MCF 10A (cell line): ENCODE measurements at regions not wholly inside any gene's neighbourhood (a gene's known extent, or its start where the extent isn't known, plus 50 kb on each side); places are given as distances from the start of the nearest gene placed in this dataset.

ENCODE experiments used
- BruUV-seq: library from RNA; stranded (reverse); fragments of 400-500 nt; replicated peaks from 2 replicates; lab custom pipeline; 2021; lab: Mats Ljungman, UMichigan
- CTCF ChIA-PET: fragments of 300-600 bp; sonication (Branson Sonifier 250); formaldehyde crosslinking; extraction: SDS; loops from one replicate; lab custom pipeline; 2021; ENCODE audit warnings: antibody characterized with exemption, inconsistent platforms; lab: Yijun Ruan, JAX
- POLR2A ChIA-PET: fragments of 300-600, 350-650 bp; sonication (Branson Sonifier 250); formaldehyde crosslinking; extraction: SDS; loops from one replicate; lab custom pipeline; 2020; ENCODE audit warnings: antibody characterized with exemption, inconsistent platforms; lab: Yijun Ruan, JAX
- DNase-seq: peaks from one replicate; pipeline ENCODE4 v3.0.0-alpha.2; 2018; ENCODE audit not compliant: unreplicated experiment
- H3K27ac Mint-ChIP-seq: one replicate; pipeline ENCODE4 v1.8.0; 2022; ENCODE audit warnings: mild to moderate bottlenecking, low read depth, mixed read lengths; ENCODE audit not compliant: unreplicated experiment
- H3K27me3 Mint-ChIP-seq: one replicate; pipeline ENCODE4 v1.8.0; 2022; ENCODE audit warnings: mixed read lengths; ENCODE audit not compliant: insufficient read depth, unreplicated experiment
- H3K36me3 Mint-ChIP-seq: one replicate; pipeline ENCODE4 v1.8.0; 2022; ENCODE audit warnings: mild to moderate bottlenecking, moderate library complexity, mixed read lengths; ENCODE audit not compliant: insufficient read depth, unreplicated experiment
- H3K4me1 Mint-ChIP-seq: one replicate; pipeline ENCODE4 v1.8.0; 2022; ENCODE audit warnings: mixed read lengths; ENCODE audit not compliant: insufficient read depth, unreplicated experiment
- H3K4me3 Mint-ChIP-seq: one replicate; pipeline ENCODE4 v1.8.0; 2022; ENCODE audit warnings: mild to moderate bottlenecking, moderate library complexity, mixed read lengths; ENCODE audit not compliant: unreplicated experiment
- H3K9me3 Mint-ChIP-seq: one replicate; pipeline ENCODE4 v1.8.0; 2022; ENCODE audit warnings: mixed read lengths; ENCODE audit not compliant: unreplicated experiment
- intact Hi-C: fragments of 100-400 bp; cut with micrococcal nuclease; formaldehyde crosslinking; loops from 2 replicates; pipeline ENCODE4 v1.14.1; 2022
- TF ChIP-seq, protein P1 (sequence below): fragments of 200-600 bp; IDR thresholded peaks from one replicate; pipeline ENCODE4 v1.8.0; 2022; ENCODE audit warnings: antibody characterized with exemption, mild to moderate bottlenecking; ENCODE audit not compliant: unreplicated experiment

DNA sequence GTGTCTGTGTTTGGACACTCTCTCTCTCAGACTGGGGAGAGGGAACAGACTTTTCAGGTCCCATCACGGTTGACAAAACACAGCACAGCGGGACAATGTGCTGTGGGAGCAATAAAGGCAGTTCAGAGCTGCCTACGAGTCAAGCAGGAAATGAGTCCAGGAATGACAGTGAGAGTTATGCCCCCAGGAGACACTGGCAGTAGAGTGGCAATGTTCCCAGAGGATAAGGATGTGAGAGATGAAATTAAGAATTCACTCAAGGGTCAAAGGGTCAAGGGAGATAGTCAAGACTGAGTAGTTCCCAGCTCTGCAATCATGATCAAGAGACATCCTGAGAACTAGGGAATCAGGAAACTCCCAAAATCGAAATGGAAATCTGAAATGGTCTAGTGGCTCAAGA is 156.1 kb downstream of the LURAP1L start:
- intact Hi-C loops, result no loop called here
- CTCF ChIA-PET, result no interaction called here
- DNase-seq, result no peak
- POLR2A ChIA-PET, result no interaction called here
- no peaks in the 10 kb centered on the region for H3K9me3 Mint-ChIP-seq
- peaks cover 15% of the 10 kb centered on the region for H3K4me1 Mint-ChIP-seq
- no peak overlapping the region for H3K27ac Mint-ChIP-seq
- no peaks in the 10 kb centered on the region for H3K27me3 Mint-ChIP-seq
- TF ChIP-seq, protein P1, sequence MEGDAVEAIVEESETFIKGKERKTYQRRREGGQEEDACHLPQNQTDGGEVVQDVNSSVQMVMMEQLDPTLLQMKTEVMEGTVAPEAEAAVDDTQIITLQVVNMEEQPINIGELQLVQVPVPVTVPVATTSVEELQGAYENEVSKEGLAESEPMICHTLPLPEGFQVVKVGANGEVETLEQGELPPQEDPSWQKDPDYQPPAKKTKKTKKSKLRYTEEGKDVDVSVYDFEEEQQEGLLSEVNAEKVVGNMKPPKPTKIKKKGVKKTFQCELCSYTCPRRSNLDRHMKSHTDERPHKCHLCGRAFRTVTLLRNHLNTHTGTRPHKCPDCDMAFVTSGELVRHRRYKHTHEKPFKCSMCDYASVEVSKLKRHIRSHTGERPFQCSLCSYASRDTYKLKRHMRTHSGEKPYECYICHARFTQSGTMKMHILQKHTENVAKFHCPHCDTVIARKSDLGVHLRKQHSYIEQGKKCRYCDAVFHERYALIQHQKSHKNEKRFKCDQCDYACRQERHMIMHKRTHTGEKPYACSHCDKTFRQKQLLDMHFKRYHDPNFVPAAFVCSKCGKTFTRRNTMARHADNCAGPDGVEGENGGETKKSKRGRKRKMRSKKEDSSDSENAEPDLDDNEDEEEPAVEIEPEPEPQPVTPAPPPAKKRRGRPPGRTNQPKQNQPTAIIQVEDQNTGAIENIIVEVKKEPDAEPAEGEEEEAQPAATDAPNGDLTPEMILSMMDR, result no peak
- no TSS peak for BruUV-seq
- no peaks in the 10 kb centered on the region for H3K36me3 Mint-ChIP-seq
- H3K4me3 Mint-ChIP-seq, result no peak overlapping the region

DNA sequence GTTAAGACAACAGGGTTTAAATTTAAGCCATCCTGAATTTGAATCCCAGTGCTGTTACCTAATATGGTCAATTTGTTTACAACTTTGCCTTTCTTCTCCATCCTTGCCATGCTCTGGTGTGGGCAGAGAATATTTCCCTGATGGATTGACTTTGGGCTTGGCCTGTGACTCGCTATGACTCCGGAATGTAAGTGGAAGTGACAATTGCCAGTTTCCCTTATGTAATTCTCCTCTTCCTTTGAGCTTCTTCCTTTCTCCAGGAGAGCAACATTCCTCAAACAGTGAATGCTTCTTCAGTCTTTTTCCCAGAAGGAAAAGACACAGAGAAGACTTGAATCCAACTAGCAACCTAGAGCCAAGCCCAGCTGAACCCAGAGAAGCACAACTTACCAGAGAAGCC is 159.1 kb downstream of the LURAP1L start:
- H3K4me1 Mint-ChIP-seq, result peaks cover 19% of the 10 kb centered on the region

DNA sequence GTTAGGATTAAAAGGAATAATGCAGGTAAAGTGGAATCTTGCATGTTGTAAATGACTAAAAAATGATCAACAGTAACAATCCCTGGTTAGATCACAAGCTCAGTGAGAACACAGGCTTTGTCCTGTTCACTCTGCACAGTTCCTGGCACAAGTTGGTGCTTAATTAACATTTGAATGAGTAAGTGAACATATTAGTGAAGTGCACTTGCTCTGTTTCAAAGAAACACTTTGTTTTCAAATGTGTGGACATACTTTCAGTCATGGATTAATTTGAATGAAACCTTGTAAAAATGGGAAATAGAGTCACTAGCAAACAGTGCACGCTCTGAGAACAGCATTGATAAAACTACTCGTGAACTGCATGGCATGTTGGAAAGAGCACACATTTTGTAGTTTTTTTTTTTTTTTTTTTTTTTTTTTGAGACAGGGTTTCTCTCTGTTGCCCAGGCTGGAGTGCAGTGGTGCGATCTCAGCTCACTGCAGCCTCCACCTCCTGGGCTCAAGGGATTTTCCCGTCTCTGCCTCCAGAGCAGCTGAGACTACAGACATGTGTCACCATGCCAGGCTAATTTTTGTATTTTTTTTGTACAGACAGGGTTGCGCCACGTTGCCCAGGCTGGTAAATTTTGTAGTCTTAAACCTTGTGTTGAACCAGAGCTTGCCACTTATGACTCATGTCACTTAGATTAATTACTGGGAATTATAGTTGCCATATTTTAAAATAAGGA is 159.9 kb downstream of the LURAP1L start:
- no TSS peak for BruUV-seq
- intact Hi-C loops, result no loop called here
- Mint-ChIP-seq H3K27ac (peak overlapping the region; percentile 59), H3K36me3 (no peaks in the 10 kb centered on the region), H3K4me1 (peaks cover 19% of the 10 kb centered on the region), H3K9me3 (no peaks in the 10 kb centered on the region), H3K27me3 (no peaks in the 10 kb centered on the region), H3K4me3 (no peak overlapping the region)
- TF ChIP-seq, protein P1, result no peak
- ChIA-PET POLR2A (no interaction called here), CTCF (interaction anchor here (1.0 kb wide), 1 partner anchor 10 kb away, joined by 4 read pairs; no protein-coding TSS in a partner anchor)
- DNase-seq, result peak; percentile 66

More for the DNA sequence above, 159.1 kb downstream of the LURAP1L start:
- Mint-ChIP-seq H3K9me3 (no peaks in the 10 kb centered on the region), H3K4me3 (no peak overlapping the region), H3K27me3 (no peaks in the 10 kb centered on the region), H3K36me3 (no peaks in the 10 kb centered on the region), H3K27ac (peak overlapping the region; percentile 59)
- no peak for DNase-seq
- CTCF ChIA-PET, result interaction anchor here (1.0 kb wide), 1 partner anchor 9 kb away, joined by 4 read pairs; no protein-coding TSS in a partner anchor
- TF ChIP-seq, protein P1, result no peak
- intact Hi-C loops, result no loop called here
- no TSS peak for BruUV-seq
- POLR2A ChIA-PET, result no interaction called here

DNA sequence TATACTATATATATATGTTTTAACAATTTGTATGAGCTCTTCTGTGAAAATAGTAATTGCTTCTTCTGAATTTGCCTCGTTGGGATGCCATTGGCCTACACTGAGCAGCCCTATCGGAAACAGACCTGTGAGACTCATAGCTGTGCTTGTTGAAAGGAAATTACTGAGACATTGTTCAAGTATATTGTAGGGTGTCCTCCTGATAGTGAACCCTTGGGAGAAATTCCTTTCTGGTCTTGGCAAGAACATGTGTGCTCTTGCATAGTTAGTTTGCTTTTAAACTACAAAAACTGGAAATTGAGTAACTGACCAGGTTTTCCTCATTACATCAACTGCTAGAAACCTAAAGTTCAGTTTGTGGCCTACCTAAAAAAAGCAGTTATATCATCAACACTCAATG is 160.9 kb downstream of the LURAP1L start:
- CTCF ChIA-PET, result no interaction called here
- BruUV-seq, result no TSS peak

More for the DNA sequence above, 160.9 kb downstream of the LURAP1L start:
- Mint-ChIP-seq H3K4me1 (peaks cover 19% of the 10 kb centered on the region), H3K36me3 (no peaks in the 10 kb centered on the region), H3K9me3 (no peaks in the 10 kb centered on the region), H3K27ac (no peak overlapping the region), H3K27me3 (no peaks in the 10 kb centered on the region), H3K4me3 (no peak overlapping the region)
- POLR2A ChIA-PET, result no interaction called here
- DNase-seq, result peak; percentile 21
- intact Hi-C loops, result no loop called here
- TF ChIP-seq, protein P1, result no peak
